Epithelial cell of proximal tubule (primary cell): ENCODE measurements at regions not wholly inside any gene's neighbourhood (a gene's known extent, or its start where the extent isn't known, plus 50 kb on each side); places are given as distances from the start of the nearest gene placed in this dataset.

Experiments
- DNase-seq: peaks from one replicate; pipeline ENCODE4 v3.0.0-alpha.2; 2011; ENCODE audit warnings: low read depth
- H3K4me3 ChIP-seq: 2 replicates; pipeline ENCODE4 v1.5.1; 2011; ENCODE audit warnings: low read depth, mild to moderate bottlenecking, low read length
- CTCF ChIP-seq: conservative IDR thresholded peaks from 2 replicates; pipeline ENCODE4 v1.5.1; 2012; ENCODE audit warnings: low read depth, mild to moderate bottlenecking, low read length

GRCh38 chr2:21543630-21544029 lies 419.9 kb downstream of the TDRD15 start:
- TF ChIP-seq CTCF: no peak
- no peak overlapping the region for H3K4me3 ChIP-seq
- DNase-seq: no peak

- H3K4me3 ChIP-seq: no peak overlapping the region
- DNase-seq: no peak
- no peak for TF ChIP-seq CTCF
Observed at GRCh38 chr2:21544392-21544791, 420.6 kb downstream of the TDRD15 start.

- H3K4me3 ChIP-seq: no peak overlapping the region
- TF ChIP-seq CTCF: no peak
- DNase-seq: no peak
Observed at GRCh38 chr2:21552981-21553380, 429.2 kb downstream of the TDRD15 start.

- no peak for TF ChIP-seq CTCF
- DNase-seq: no peak
- no peak overlapping the region for H3K4me3 ChIP-seq
Observed at GRCh38 chr2:21559351-21559750, 435.6 kb downstream of the TDRD15 start.

GRCh38 chr2:21561965-21562364 lies 438.2 kb downstream of the TDRD15 start:
- no peak for DNase-seq
- TF ChIP-seq CTCF: no peak
- H3K4me3 ChIP-seq: no peak overlapping the region

- no peak for DNase-seq
- no peak for TF ChIP-seq CTCF
- no peak overlapping the region for H3K4me3 ChIP-seq
Observed at GRCh38 chr2:21567395-21567794, 443.6 kb downstream of the TDRD15 start.

- no peak for DNase-seq
Observed at GRCh38 chr2:21571686-21572085, 447.9 kb downstream of the TDRD15 start.

More at GRCh38 chr2:21571686-21572085, 447.9 kb downstream of the TDRD15 start:
- TF ChIP-seq CTCF: no peak
- no peak overlapping the region for H3K4me3 ChIP-seq
